GM23338 (cell line): ENCODE measurements at regions not wholly inside any gene's neighbourhood (a gene's known extent, or its start where the extent isn't known, plus 50 kb on each side); places are given as distances from the start of the nearest gene placed in this dataset.

ENCODE experiments used
- ATAC-seq: fragments of 200-7000 bp; cut with Tn5 transposase; 3 replicates; pipeline ENCODE4 v1.9.1; 2020
- DNase-seq: peaks from one replicate; pipeline ENCODE4 v3.0.0-alpha.2; 2015; ENCODE audit warnings: low spot score
- H2AFZ ChIP-seq: fragments of 200-600 bp; sonication (generic); 2 replicates; pipeline ENCODE4 v1.8.0; 2016; ENCODE audit warnings: antibody characterized with exemption, mild to moderate bottlenecking, moderate library complexity
- H3F3A ChIP-seq: fragments of 200-600 bp; sonication (generic); replicated peaks from 2 replicates; pipeline ENCODE4 v1.8.0; 2017; ENCODE audit warnings: antibody characterized with exemption, mixed run types, low read depth
- H3K27ac ChIP-seq: fragments of 200-600 bp; sonication (generic); 2 replicates; pipeline ENCODE4 v1.6.1; 2016; ENCODE audit warnings: low read depth
- H3K27me3 ChIP-seq: fragments of 200-600 bp; sonication (generic); 2 replicates; pipeline ENCODE4 v1.8.0; 2016; ENCODE audit warnings: mild to moderate bottlenecking, mixed run types, moderate library complexity; ENCODE audit not compliant: insufficient read depth
- H3K36me3 ChIP-seq: fragments of 200-600 bp; sonication (generic); 2 replicates; pipeline ENCODE4 v1.8.0; 2016; ENCODE audit warnings: mild to moderate bottlenecking; ENCODE audit not compliant: insufficient read depth
- H3K4me1 ChIP-seq: fragments of 200-600 bp; sonication (generic); 2 replicates; pipeline ENCODE4 v1.8.0; 2016; ENCODE audit warnings: mild to moderate bottlenecking, moderate library complexity; ENCODE audit not compliant: insufficient read depth
- H3K4me2 ChIP-seq: fragments of 200-600 bp; sonication (generic); 2 replicates; pipeline ENCODE4 v1.7.1; 2017; ENCODE audit warnings: mixed run types
- H3K4me3 ChIP-seq: fragments of 200-600 bp; sonication (generic); 2 replicates; pipeline ENCODE4 v1.6.1; 2016; ENCODE audit warnings: mixed run types
- H3K79me2 ChIP-seq: fragments of 200-600 bp; sonication (generic); replicated peaks from 2 replicates; pipeline ENCODE4 v1.8.0; 2017; ENCODE audit warnings: mild to moderate bottlenecking; ENCODE audit not compliant: insufficient read depth
- H3K9me2 ChIP-seq: fragments of 200-600 bp; sonication (generic); 2 replicates; pipeline ENCODE4 v1.8.0; 2017; ENCODE audit not compliant: insufficient read depth
- H4K20me1 ChIP-seq: fragments of 200-600 bp; sonication (generic); replicated peaks from 2 replicates; pipeline ENCODE4 v1.8.0; 2017; ENCODE audit warnings: mild to moderate bottlenecking; ENCODE audit not compliant: insufficient read depth
- H3K27ac Mint-ChIP-seq: 2 replicates; pipeline ENCODE4 v1.8.0; 2020; ENCODE audit warnings: inconsistent platforms, mild to moderate bottlenecking, moderate library complexity, mixed read lengths
- H3K27me3 Mint-ChIP-seq: 3 replicates; pipeline ENCODE4 v1.8.0; 2022; ENCODE audit warnings: low read depth, mild to moderate bottlenecking, moderate library complexity, mixed read lengths, inconsistent platforms; ENCODE audit not compliant: insufficient read depth, poor library complexity
- H3K36me3 Mint-ChIP-seq: 3 replicates; pipeline ENCODE4 v1.8.0; 2021; ENCODE audit warnings: low read depth, mild to moderate bottlenecking, inconsistent platforms, moderate library complexity, mixed read lengths
- H3K4me1 Mint-ChIP-seq: 3 replicates; pipeline ENCODE4 v1.8.0; 2020; ENCODE audit warnings: mild to moderate bottlenecking, inconsistent platforms, mixed read lengths
- H3K4me3 Mint-ChIP-seq: 3 replicates; pipeline ENCODE4 v1.8.0; 2021; ENCODE audit warnings: moderate library complexity, mild to moderate bottlenecking, inconsistent platforms, mixed read lengths
- H3K9me3 Mint-ChIP-seq: 3 replicates; pipeline ENCODE4 v1.8.0; 2020; ENCODE audit warnings: moderate library complexity, mild to moderate bottlenecking, inconsistent platforms, mixed read lengths
- CREB1 ChIP-seq: fragments of 250-450 bp; sonication (Bioruptor Pico); IDR thresholded peaks from 2 replicates; pipeline ENCODE4 v1.5.0; 2020; ENCODE audit warnings: low read depth, mild to moderate bottlenecking, moderate library complexity
- EZH2 ChIP-seq: fragments of 200-600 bp; sonication (generic); IDR thresholded peaks from one replicate; pipeline ENCODE4 v1.8.0; 2017; ENCODE audit warnings: antibody characterized with exemption, mild to moderate bottlenecking, low read depth; ENCODE audit not compliant: unreplicated experiment
- EZH2phosphoT487 ChIP-seq: fragments of 200-600 bp; sonication (generic); IDR thresholded peaks from one replicate; pipeline ENCODE4 v1.8.1; 2018; ENCODE audit warnings: antibody characterized with exemption; ENCODE audit not compliant: unreplicated experiment
- JUNB ChIP-seq: IDR thresholded peaks from one replicate; pipeline ENCODE4 v1.6.1; 2016; ENCODE audit warnings: antibody characterized with exemption; ENCODE audit not compliant: unreplicated experiment
- NANOG ChIP-seq: IDR thresholded peaks from 2 replicates; pipeline ENCODE4 v1.6.1; 2016; ENCODE audit warnings: antibody characterized with exemption, borderline replicate concordance
- POLR2AphosphoS5 ChIP-seq: IDR thresholded peaks from 2 replicates; pipeline ENCODE4 v1.6.1; 2016; ENCODE audit warnings: antibody characterized with exemption, low read depth
- STAT1 ChIP-seq: IDR thresholded peaks from one replicate; pipeline ENCODE4 v1.6.1; 2016; ENCODE audit warnings: antibody characterized with exemption; ENCODE audit not compliant: unreplicated experiment
- ZNF114 ChIP-seq: fragments of 250-450 bp; sonication (Bioruptor Pico); IDR thresholded peaks from 2 replicates; pipeline ENCODE4 v1.5.0; 2020; ENCODE audit warnings: mild to moderate bottlenecking, moderate library complexity
- ZNF331 ChIP-seq: fragments of 250-450 bp; sonication (Bioruptor Pico); IDR thresholded peaks from 2 replicates; pipeline ENCODE4 v1.5.0; 2020; ENCODE audit warnings: low read depth, mild to moderate bottlenecking, moderate library complexity
- TF ChIP-seq, protein P1 (sequence below): IDR thresholded peaks from 2 replicates; pipeline ENCODE4 v1.6.1; 2016; ENCODE audit warnings: antibody characterized with exemption
- TF ChIP-seq, protein P2 (sequence below): fragments of 250-450 bp; sonication (Bioruptor Pico); IDR thresholded peaks from 2 replicates; pipeline ENCODE4 v1.5.0; 2020; ENCODE audit warnings: mild to moderate bottlenecking, moderate library complexity
- TF ChIP-seq, protein P3 (sequence below), 2 experiments: fragments of 200-600 bp in 1 of 2; sonication (generic) in 1 of 2; conservative IDR thresholded peaks; 2 replicates each; pipeline versions ENCODE4 v1.5.1 to v1.6.1; 2016 to 2017; ENCODE audit warnings: antibody characterized with exemption in 2 of 2, low read depth in 2 of 2, mild to moderate bottlenecking in 2 of 2, moderate library complexity in 1 of 2
- TF ChIP-seq, protein P4 (sequence below): IDR thresholded peaks from one replicate; pipeline ENCODE4 v1.6.1; 2018; ENCODE audit warnings: antibody characterized with exemption; ENCODE audit not compliant: unreplicated experiment

DNA sequence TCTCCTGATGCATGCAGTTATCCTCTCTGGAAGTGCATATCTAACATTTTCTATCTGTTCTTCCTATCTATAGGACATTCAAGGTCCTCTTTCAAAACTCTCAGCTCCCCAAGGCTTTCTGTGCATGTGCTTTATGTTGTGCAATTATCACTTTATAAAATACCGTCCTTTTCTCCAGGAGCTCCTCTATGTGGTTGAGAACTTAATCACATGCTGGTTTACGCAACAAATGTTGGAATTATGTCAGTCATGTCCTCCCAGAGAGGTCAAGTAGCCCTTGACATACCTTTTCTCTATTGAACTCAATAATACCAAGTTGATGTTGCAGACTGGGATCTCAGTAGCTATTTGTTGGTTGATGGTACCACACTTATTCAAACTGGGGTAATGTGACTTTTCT, 388.4 kb downstream of the BTBD3 start:
- H2AFZ ChIP-seq: no peak overlapping the region

More for the DNA sequence above, 388.4 kb downstream of the BTBD3 start:
- Mint-ChIP-seq H3K27ac (no peak overlapping the region), H3K27me3 (no peaks in the 10 kb centered on the region), H3K9me3 (peaks cover 17% of the 10 kb centered on the region), H3K4me1 (no peaks in the 10 kb centered on the region; the same call in 2 of the 3 replicates), H3K36me3 (peaks cover 10% of the 10 kb centered on the region; the same call in 2 of the 3 replicates), H3K4me3 (no peak overlapping the region)
- H3F3A ChIP-seq: no peaks in the 10 kb centered on the region
- no peaks in the 10 kb centered on the region for H3K36me3 ChIP-seq
- no peaks in the 10 kb centered on the region for H3K4me1 ChIP-seq
- no peak for TF ChIP-seq JUNB
- no peak for TF ChIP-seq ZNF114 (CRISPR knock-in tag)
- TF ChIP-seq, protein P1, sequence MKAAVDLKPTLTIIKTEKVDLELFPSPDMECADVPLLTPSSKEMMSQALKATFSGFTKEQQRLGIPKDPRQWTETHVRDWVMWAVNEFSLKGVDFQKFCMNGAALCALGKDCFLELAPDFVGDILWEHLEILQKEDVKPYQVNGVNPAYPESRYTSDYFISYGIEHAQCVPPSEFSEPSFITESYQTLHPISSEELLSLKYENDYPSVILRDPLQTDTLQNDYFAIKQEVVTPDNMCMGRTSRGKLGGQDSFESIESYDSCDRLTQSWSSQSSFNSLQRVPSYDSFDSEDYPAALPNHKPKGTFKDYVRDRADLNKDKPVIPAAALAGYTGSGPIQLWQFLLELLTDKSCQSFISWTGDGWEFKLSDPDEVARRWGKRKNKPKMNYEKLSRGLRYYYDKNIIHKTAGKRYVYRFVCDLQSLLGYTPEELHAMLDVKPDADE: no peak
- TF ChIP-seq CREB1 (CRISPR knock-in tag): no peak
- TF ChIP-seq POLR2AphosphoS5: no peak
- TF ChIP-seq, protein P2, sequence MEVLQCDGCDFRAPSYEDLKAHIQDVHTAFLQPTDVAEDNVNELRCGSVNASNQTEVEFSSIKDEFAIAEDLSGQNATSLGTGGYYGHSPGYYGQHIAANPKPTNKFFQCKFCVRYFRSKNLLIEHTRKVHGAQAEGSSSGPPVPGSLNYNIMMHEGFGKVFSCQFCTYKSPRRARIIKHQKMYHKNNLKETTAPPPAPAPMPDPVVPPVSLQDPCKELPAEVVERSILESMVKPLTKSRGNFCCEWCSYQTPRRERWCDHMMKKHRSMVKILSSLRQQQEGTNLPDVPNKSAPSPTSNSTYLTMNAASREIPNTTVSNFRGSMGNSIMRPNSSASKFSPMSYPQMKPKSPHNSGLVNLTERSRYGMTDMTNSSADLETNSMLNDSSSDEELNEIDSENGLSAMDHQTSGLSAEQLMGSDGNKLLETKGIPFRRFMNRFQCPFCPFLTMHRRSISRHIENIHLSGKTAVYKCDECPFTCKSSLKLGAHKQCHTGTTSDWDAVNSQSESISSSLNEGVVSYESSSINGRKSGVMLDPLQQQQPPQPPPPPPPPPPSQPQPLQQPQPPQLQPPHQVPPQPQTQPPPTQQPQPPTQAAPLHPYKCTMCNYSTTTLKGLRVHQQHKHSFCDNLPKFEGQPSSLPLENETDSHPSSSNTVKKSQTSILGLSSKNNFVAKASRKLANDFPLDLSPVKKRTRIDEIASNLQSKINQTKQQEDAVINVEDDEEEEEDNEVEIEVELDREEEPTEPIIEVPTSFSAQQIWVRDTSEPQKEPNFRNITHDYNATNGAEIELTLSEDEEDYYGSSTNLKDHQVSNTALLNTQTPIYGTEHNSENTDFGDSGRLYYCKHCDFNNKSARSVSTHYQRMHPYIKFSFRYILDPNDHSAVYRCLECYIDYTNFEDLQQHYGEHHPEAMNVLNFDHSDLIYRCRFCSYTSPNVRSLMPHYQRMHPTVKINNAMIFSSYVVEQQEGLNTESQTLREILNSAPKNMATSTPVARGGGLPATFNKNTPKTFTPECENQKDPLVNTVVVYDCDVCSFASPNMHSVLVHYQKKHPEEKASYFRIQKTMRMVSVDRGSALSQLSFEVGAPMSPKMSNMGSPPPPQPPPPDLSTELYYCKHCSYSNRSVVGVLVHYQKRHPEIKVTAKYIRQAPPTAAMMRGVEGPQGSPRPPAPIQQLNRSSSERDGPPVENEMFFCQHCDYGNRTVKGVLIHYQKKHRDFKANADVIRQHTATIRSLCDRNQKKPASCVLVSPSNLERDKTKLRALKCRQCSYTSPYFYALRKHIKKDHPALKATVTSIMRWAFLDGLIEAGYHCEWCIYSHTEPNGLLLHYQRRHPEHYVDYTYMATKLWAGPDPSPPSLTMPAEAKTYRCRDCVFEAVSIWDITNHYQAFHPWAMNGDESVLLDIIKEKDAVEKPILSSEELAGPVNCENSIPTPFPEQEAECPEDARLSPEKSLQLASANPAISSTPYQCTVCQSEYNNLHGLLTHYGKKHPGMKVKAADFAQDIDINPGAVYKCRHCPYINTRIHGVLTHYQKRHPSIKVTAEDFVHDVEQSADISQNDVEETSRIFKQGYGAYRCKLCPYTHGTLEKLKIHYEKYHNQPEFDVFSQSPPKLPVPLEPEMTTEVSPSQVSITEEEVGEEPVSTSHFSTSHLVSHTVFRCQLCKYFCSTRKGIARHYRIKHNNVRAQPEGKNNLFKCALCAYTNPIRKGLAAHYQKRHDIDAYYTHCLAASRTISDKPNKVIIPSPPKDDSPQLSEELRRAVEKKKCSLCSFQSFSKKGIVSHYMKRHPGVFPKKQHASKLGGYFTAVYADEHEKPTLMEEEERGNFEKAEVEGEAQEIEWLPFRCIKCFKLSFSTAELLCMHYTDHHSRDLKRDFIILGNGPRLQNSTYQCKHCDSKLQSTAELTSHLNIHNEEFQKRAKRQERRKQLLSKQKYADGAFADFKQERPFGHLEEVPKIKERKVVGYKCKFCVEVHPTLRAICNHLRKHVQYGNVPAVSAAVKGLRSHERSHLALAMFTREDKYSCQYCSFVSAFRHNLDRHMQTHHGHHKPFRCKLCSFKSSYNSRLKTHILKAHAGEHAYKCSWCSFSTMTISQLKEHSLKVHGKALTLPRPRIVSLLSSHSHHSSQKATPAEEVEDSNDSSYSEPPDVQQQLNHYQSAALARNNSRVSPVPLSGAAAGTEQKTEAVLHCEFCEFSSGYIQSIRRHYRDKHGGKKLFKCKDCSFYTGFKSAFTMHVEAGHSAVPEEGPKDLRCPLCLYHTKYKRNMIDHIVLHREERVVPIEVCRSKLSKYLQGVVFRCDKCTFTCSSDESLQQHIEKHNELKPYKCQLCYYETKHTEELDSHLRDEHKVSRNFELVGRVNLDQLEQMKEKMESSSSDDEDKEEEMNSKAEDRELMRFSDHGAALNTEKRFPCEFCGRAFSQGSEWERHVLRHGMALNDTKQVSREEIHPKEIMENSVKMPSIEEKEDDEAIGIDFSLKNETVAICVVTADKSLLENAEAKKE: no peak
- TF ChIP-seq EZH2: no peak
- TF ChIP-seq NANOG: no peak
- TF ChIP-seq ZNF331 (CRISPR knock-in tag): no peak
- TF ChIP-seq, protein P3, sequence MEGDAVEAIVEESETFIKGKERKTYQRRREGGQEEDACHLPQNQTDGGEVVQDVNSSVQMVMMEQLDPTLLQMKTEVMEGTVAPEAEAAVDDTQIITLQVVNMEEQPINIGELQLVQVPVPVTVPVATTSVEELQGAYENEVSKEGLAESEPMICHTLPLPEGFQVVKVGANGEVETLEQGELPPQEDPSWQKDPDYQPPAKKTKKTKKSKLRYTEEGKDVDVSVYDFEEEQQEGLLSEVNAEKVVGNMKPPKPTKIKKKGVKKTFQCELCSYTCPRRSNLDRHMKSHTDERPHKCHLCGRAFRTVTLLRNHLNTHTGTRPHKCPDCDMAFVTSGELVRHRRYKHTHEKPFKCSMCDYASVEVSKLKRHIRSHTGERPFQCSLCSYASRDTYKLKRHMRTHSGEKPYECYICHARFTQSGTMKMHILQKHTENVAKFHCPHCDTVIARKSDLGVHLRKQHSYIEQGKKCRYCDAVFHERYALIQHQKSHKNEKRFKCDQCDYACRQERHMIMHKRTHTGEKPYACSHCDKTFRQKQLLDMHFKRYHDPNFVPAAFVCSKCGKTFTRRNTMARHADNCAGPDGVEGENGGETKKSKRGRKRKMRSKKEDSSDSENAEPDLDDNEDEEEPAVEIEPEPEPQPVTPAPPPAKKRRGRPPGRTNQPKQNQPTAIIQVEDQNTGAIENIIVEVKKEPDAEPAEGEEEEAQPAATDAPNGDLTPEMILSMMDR (conservative IDR thresholded peaks at IDR 0.05; ENCODE audit: low read depth in 2 of 2): no peak
- TF ChIP-seq STAT1: no peak
- TF ChIP-seq EZH2phosphoT487: no peak
- TF ChIP-seq, protein P4, sequence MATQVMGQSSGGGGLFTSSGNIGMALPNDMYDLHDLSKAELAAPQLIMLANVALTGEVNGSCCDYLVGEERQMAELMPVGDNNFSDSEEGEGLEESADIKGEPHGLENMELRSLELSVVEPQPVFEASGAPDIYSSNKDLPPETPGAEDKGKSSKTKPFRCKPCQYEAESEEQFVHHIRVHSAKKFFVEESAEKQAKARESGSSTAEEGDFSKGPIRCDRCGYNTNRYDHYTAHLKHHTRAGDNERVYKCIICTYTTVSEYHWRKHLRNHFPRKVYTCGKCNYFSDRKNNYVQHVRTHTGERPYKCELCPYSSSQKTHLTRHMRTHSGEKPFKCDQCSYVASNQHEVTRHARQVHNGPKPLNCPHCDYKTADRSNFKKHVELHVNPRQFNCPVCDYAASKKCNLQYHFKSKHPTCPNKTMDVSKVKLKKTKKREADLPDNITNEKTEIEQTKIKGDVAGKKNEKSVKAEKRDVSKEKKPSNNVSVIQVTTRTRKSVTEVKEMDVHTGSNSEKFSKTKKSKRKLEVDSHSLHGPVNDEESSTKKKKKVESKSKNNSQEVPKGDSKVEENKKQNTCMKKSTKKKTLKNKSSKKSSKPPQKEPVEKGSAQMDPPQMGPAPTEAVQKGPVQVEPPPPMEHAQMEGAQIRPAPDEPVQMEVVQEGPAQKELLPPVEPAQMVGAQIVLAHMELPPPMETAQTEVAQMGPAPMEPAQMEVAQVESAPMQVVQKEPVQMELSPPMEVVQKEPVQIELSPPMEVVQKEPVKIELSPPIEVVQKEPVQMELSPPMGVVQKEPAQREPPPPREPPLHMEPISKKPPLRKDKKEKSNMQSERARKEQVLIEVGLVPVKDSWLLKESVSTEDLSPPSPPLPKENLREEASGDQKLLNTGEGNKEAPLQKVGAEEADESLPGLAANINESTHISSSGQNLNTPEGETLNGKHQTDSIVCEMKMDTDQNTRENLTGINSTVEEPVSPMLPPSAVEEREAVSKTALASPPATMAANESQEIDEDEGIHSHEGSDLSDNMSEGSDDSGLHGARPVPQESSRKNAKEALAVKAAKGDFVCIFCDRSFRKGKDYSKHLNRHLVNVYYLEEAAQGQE: no peak
- no peak overlapping the region for H3K4me3 ChIP-seq
- H3K27me3 ChIP-seq: no peaks in the 10 kb centered on the region
- H3K27ac ChIP-seq: no peak overlapping the region
- H3K4me2 ChIP-seq: no peak overlapping the region
- no peaks in the 10 kb centered on the region for H4K20me1 ChIP-seq
- ATAC-seq (no peak), DNase-seq (no peak)
- H3K9me2 ChIP-seq: 0 out of 2 replicates have a peak, but pooled peaks cover 7% of the 10 kb centered on the region
- H3K79me2 ChIP-seq: no peaks in the 10 kb centered on the region
